Nephron progenitor cell (in vitro differentiated cells): ENCODE measurements at regions not wholly inside any gene's neighbourhood (a gene's known extent, or its start where the extent isn't known, plus 50 kb on each side); places are given as distances from the start of the nearest gene placed in this dataset.
A peak's percentile ranks its signal among the peaks of the same experiment; 100 is the strongest.
"Not testable (repeated sequence)": the region's sequence is repeated elsewhere in the genome, so short reads cannot be mapped to it uniquely, and the experiment has no call there.

ENCODE experiments used
- DNase-seq: peaks from one replicate; pipeline ENCODE4 v3.0.0; 2021
- H3K27ac Mint-ChIP-seq: 2 replicates; pipeline ENCODE4 v1.8.0; 2021; ENCODE audit warnings: mild to moderate bottlenecking, moderate library complexity, mixed read lengths
- H3K27me3 Mint-ChIP-seq: 2 replicates; pipeline ENCODE4 v1.8.0; 2021; ENCODE audit warnings: mild to moderate bottlenecking, low read depth, mixed read lengths; ENCODE audit not compliant: poor library complexity
- H3K36me3 Mint-ChIP-seq: 2 replicates; pipeline ENCODE4 v1.8.0; 2021; ENCODE audit warnings: low read depth, mixed read lengths
- H3K4me1 Mint-ChIP-seq: 2 replicates; pipeline ENCODE4 v1.8.0; 2021; ENCODE audit warnings: mixed read lengths
- H3K4me3 Mint-ChIP-seq: 2 replicates; pipeline ENCODE4 v1.8.0; 2021; ENCODE audit warnings: mild to moderate bottlenecking, moderate library complexity, mixed read lengths
- H3K9me3 Mint-ChIP-seq: 2 replicates; pipeline ENCODE4 v1.8.0; 2021; ENCODE audit warnings: mild to moderate bottlenecking, moderate library complexity, mixed read lengths
- TF ChIP-seq, protein P1 (sequence below): fragments of 200-600 bp; sonication (generic); IDR thresholded peaks from 2 replicates; pipeline ENCODE4 v1.5.0; 2021; ENCODE audit warnings: antibody characterized with exemption

DNA sequence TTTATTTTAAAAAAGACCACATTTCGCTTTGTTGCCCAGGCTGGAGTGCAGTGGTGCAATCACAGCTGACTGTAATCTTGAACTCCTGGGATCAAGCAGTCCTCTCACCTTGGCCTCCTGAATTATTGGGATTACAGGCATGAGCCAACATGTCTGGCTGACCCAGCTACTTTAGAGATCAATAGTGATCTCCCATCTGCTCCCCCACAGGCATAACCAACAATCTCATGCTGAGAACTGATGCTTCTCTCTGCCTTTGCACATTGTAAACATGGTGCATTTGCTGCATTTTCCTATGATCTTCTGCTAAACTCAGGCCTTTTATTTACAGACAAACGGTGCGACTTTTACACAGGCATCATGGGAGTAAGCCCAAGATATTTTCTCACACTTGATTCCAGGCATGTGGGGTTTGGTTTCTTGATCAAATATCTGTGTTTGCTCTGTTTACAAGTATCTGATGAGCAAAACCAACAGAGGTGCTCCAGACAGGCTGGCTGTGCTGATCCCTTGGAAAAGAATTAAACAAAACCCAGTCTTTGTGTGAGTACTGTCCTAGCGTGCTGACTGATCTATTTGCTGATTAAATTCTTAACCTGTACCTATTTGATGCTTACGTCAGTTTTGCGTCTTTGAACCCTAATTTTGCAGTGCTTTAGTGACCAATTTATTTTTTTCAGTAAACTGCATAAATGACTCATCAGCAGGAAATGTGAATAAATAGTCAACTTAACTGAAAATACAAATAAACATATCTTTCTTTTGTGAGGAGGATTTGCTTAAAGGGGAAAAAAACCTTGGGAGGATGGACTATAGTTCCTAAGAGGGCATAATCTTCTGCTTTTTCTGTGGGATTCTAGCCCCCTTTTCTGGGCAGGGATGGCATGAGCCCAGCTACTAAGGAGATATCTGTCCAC, 191.7 kb upstream of the NR3C1 start:
- no peak overlapping the region for H3K4me3 Mint-ChIP-seq
- no peak overlapping the region for H3K27ac Mint-ChIP-seq
- TF ChIP-seq, protein P1, sequence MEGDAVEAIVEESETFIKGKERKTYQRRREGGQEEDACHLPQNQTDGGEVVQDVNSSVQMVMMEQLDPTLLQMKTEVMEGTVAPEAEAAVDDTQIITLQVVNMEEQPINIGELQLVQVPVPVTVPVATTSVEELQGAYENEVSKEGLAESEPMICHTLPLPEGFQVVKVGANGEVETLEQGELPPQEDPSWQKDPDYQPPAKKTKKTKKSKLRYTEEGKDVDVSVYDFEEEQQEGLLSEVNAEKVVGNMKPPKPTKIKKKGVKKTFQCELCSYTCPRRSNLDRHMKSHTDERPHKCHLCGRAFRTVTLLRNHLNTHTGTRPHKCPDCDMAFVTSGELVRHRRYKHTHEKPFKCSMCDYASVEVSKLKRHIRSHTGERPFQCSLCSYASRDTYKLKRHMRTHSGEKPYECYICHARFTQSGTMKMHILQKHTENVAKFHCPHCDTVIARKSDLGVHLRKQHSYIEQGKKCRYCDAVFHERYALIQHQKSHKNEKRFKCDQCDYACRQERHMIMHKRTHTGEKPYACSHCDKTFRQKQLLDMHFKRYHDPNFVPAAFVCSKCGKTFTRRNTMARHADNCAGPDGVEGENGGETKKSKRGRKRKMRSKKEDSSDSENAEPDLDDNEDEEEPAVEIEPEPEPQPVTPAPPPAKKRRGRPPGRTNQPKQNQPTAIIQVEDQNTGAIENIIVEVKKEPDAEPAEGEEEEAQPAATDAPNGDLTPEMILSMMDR, result no peak
- H3K36me3 Mint-ChIP-seq, result no peaks in the 10 kb centered on the region
- no peaks in the 10 kb centered on the region for H3K27me3 Mint-ChIP-seq
- no peak for DNase-seq
- H3K9me3 Mint-ChIP-seq, result no peaks in the 10 kb centered on the region
- peaks cover 7% of the 10 kb centered on the region for H3K4me1 Mint-ChIP-seq

DNA sequence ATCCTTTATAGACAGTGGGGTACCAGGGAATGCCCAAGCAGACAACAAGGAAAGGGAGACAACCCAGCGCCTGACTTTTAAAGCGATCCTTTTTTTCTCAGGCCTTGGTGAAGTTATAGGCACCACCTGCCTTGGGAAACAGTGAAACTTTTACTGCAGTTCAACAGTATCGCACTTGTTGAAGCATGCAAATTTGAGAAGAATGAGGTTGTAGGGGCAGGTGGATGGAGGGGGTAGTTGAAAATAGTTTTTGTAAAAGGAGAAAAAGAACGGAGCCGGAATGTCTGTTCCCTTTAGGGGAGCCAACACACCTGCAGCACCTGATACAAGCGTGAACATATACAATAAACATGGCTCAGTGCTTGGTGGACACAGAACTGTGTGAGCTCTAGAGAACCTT, 190.2 kb upstream of the NR3C1 start:
- Mint-ChIP-seq H3K36me3 (no peaks in the 10 kb centered on the region), H3K27me3 (no peaks in the 10 kb centered on the region), H3K4me1 (peaks cover 7% of the 10 kb centered on the region), H3K27ac (peak overlapping the region; percentile 40), H3K9me3 (no peaks in the 10 kb centered on the region), H3K4me3 (no peak overlapping the region)
- no peak for DNase-seq
- TF ChIP-seq, protein P1, result no peak

DNA sequence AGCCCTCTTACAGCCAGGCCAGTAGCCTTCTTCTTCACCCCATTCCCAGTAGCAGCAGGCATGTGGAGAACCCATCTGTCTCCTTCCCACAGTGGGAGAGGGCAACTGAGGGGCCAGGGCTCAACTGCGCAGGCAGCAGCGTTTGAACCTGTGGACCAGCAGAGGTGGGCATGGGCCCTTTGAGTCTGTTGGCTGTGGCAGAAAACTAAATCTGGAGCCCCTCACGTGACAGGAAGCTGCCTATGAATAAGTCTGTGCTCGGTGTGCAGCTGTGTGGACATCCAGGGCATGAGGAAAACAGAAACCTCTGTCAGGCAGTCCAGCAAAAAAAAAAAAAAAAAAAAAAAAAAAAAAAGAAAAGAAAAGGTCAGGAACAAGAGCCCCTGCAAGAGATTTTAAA, 189.2 kb upstream of the NR3C1 start:
- DNase-seq, result no peak
- no peaks in the 10 kb centered on the region for H3K27me3 Mint-ChIP-seq
- no peak overlapping the region for H3K27ac Mint-ChIP-seq
- H3K36me3 Mint-ChIP-seq, result no peaks in the 10 kb centered on the region
- TF ChIP-seq, protein P1, result no peak
- no peak overlapping the region for H3K4me3 Mint-ChIP-seq
- H3K9me3 Mint-ChIP-seq, result no peaks in the 10 kb centered on the region
- peaks cover 7% of the 10 kb centered on the region for H3K4me1 Mint-ChIP-seq

DNA sequence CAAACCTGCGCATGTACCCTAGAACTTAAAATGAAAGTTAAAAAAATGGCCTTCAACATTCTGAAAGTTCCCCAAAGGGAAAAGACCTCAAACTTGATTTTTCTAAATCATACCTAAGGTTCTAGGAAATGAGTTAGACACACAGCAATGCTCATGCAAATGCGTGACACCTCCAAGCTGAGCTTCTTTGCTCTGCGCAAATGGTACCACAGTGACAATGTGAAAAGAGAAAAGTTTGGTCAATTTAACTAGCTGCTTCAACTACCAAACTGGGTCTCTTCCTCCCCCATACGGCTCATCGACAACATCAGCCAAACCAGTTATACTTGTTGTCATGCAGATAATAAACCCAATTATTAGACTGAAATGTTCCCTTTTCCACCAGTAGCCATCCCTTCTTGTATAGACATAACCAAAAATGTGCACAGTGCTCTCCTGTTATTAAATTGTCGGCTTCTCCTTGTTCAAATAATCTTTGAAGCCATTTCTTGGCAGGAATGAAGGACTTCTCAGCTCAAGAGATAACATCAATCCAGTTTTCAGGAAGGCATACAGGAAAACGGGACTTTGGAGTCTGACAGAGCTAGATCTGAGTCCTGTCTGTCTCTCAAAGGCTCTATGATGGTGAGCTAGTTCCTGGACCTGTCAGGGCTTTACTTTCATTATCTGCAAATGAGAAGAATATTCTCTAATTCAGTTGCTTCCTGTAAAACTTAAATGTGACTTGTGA, 185.6 kb upstream of the NR3C1 start:
- no peaks in the 10 kb centered on the region for H3K9me3 Mint-ChIP-seq
- H3K4me1 Mint-ChIP-seq, result no peaks in the 10 kb centered on the region
- TF ChIP-seq, protein P1, result no peak
- H3K27ac Mint-ChIP-seq, result no peak overlapping the region
- DNase-seq, result no peak
- H3K27me3 Mint-ChIP-seq, result no peaks in the 10 kb centered on the region
- no peak overlapping the region for H3K4me3 Mint-ChIP-seq
- H3K36me3 Mint-ChIP-seq, result no peaks in the 10 kb centered on the region

DNA sequence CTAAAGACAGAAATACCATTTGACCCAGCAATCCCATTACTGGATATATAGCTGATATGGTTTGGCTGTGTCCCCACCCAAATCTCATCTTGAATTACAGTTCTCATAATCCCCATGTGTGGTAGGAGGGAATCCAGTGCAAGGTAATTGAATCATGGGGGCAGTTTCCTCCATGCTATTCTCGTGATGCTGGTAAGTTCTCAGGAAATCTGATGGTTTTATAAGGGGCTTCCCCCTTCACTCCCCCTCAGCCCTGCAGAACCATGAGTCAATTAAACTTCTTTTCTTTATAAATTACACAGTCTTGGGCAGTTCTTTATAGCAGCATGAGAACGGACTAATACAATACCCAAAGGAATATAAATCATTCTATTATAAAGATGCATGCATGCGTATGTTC, 184.6 kb upstream of the NR3C1 start:
- H3K9me3 Mint-ChIP-seq, H3K4me1 Mint-ChIP-seq, H3K4me3 Mint-ChIP-seq, H3K27ac Mint-ChIP-seq, H3K27me3 Mint-ChIP-seq, H3K36me3 Mint-ChIP-seq, DNase-seq: not testable (repeated sequence)

DNA sequence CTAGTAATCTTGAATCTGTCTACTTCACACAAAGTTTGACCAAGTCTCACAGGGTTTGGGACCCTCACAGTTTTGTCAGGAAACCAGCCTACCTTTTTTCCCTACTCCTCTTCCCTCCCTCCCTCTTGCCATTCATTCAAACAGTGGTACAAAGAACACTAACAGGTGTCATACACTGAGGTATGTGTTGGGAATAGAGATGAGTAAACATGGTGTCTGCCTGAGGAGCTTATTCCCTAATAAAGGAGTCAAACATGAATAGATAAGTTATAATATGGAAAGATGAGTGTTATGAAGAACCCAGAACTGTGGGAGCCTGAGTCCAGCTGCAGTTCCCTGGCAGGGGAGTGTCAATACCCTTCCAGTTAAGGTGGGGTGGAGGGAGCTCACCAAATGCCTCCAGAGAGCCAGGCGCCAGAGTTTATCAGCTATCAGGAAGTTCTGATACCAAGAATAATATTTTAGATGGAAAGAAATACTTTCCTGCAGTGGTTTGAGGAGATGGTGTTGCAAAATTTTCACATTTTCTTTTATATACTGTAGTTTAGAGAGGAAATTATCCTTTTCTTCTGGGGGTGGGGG, 183.4 kb upstream of the NR3C1 start:
- no peak overlapping the region for H3K4me3 Mint-ChIP-seq
- H3K36me3 Mint-ChIP-seq, result no peaks in the 10 kb centered on the region
- no peaks in the 10 kb centered on the region for H3K27me3 Mint-ChIP-seq
- H3K4me1 Mint-ChIP-seq, result no peaks in the 10 kb centered on the region
- H3K27ac Mint-ChIP-seq, result no peak overlapping the region
- TF ChIP-seq, protein P1, result no peak
- DNase-seq, result no peak
- H3K9me3 Mint-ChIP-seq, result no peaks in the 10 kb centered on the region
